ENCODE measurements at regions not wholly inside any gene's neighbourhood (a gene's known extent, or its start where the extent isn't known, plus 50 kb on each side); places are given as distances from the start of the nearest gene placed in this dataset.

DNA sequence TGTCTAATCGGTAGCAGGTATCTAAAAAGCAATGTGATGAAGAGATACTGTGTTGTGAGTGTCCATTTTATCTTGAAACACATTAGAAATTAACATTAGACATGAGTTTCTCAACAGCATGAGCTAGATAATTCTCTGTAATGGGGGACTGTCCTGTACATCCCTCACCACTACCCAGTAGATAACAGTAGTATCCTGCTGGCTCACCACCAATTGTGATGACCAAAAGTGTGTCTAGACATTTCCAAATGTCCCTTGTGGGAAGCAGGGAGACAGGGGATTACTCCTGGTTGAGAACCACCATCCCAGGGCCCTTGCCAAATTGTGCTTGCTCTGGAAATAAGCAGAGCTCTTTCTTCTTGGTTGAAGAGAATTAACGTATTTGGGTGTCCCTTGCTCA lies 239.3 kb downstream of the IRS1 start:
- no peak for ATAC-seq
- peaks cover 0 to 8% (median 0%) of the 10 kb centered on the region in 12 donors for H3K4me1 ChIP-seq
- no peaks in the 10 kb centered on the region for H3K36me3 ChIP-seq
- WGBS, 4 donors = 71 to 90% (median 82%) methylated on average over 2 of the region's 2 CpGs
- H3K27me3 ChIP-seq = peaks cover 0 to 5% (median 0%) of the 10 kb centered on the region in 9 donors
- H3K4me3 ChIP-seq = no peak overlapping the region
- H3K9me3 ChIP-seq = no peaks in the 10 kb centered on the region
- DNase-seq = no peak
- intact Hi-C loops (cut with DNase I) = no loop called here
- TF ChIP-seq CTCF (IDR thresholded peaks at IDR 0.05) (no peak), POLR2A (IDR thresholded peaks at IDR 0.05) (no peak)
- no peak overlapping the region for H3K27ac ChIP-seq

DNA sequence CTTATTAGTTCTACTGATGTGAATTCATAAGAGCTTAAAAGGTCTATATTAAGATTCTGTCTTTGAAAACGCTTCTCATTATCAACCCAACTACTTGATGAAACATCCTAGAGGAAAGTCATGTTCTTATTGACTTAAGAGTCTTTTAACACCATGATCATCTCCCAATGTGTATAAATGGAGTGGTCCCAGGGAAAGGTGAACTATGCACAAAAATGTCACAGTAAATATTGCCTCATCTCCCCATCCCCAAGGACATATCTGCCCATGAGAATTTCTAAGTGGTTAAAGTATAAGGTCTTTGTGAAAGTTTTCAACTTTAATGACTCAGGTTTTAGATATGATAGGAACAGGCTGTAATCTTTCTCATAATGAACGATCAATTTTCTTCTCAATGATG lies 240.1 kb downstream of the IRS1 start:
- H3K36me3 ChIP-seq = no peaks in the 10 kb centered on the region
- H3K4me3 ChIP-seq = no peak overlapping the region
- H3K4me1 ChIP-seq = peaks cover 0 to 8% (median 0%) of the 10 kb centered on the region in 12 donors
- H3K27me3 ChIP-seq = peaks cover 0 to 5% (median 0%) of the 10 kb centered on the region in 9 donors
- TF ChIP-seq CTCF (IDR thresholded peaks at IDR 0.05) (no peak), POLR2A (IDR thresholded peaks at IDR 0.05) (no peak)
- H3K27ac ChIP-seq = no peak overlapping the region
- ATAC-seq (no peak), DNase-seq (no peak)
- 59 to 68% (median 63%) methylated on average over 2 of the region's 2 CpGs for WGBS, 4 donors
- intact Hi-C loops (cut with DNase I) = loop anchor here in 2 of 10 donors (5.0 to 10.0 kb wide), 2 partner anchors 235 to 238 kb away; partner anchors contain the start of gene IRS1 (in 2 of the 2)
- no peaks in the 10 kb centered on the region for H3K9me3 ChIP-seq

- ATAC-seq (peak; percentile 42 to 84 (median 78)), DNase-seq (no peak)
- Histone ChIP-seq H3K4me1 (peaks cover 0 to 9% (median 0%) of the 10 kb centered on the region in 12 donors), H3K4me3 (no peak overlapping the region), H3K27ac (no peak overlapping the region), H3K27me3 (peaks cover 0 to 5% (median 0%) of the 10 kb centered on the region in 9 donors), H3K9me3 (no peaks in the 10 kb centered on the region), H3K36me3 (no peaks in the 10 kb centered on the region)
- 30 to 38% (median 35%) methylated on average over 5 of the region's 5 CpGs for WGBS, 4 donors
- intact Hi-C loops (cut with DNase I) = loop anchor here in 2 of 10 donors (5.0 to 10.0 kb wide), 2 partner anchors 236 to 239 kb away; partner anchors contain the start of gene IRS1 (in 2 of the 2)
- TF ChIP-seq POLR2A (IDR thresholded peaks at IDR 0.05) (no peak), CTCF (IDR thresholded peaks at IDR 0.05) (no peak)
These were observed 241.2 kb downstream of the IRS1 start for GRCh38 chr2:226558418-226558817.

DNA sequence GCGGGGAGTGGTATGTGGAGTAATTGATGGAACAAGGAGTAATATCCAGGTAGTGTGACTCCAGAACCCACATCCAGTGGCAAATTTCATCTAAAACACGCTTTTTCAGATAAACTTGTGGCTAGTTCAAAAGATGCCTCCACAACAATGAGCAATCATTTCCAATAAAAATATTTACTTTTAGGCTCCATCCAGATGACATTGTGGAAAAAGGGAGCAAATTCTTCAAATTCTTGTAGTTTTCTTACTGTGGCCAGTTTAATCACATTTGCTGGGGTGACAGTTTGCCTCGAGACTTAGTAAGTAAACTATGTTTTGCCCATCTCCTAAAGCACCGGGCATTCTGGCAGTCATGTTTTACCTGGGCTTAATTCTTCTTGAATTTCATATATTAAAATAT lies 243.6 kb downstream of the IRS1 start:
- Histone ChIP-seq H3K4me1 (peaks cover 0 to 9% (median 0%) of the 10 kb centered on the region in 12 donors), H3K4me3 (no peak overlapping the region), H3K27ac (no peak overlapping the region), H3K36me3 (no peaks in the 10 kb centered on the region), H3K27me3 (peaks cover 0 to 5% (median 0%) of the 10 kb centered on the region in 9 donors), H3K9me3 (no peaks in the 10 kb centered on the region)
- DNase-seq = no peak
- ATAC-seq = no peak
- WGBS, 4 donors = 84 to 90% (median 89%) methylated on average over 4 of the region's 4 CpGs
- TF ChIP-seq CTCF (IDR thresholded peaks at IDR 0.05) = no peak
- no peak for TF ChIP-seq POLR2A (IDR thresholded peaks at IDR 0.05)
- intact Hi-C loops (cut with DNase I) = loop anchor here in 2 of 10 donors (5.0 to 10.0 kb wide), 2 partner anchors 239 to 241 kb away; partner anchors contain the start of gene IRS1 (in 2 of the 2)

Data from heart left ventricle (tissue), 16 donors.